ENCODE measurements at regions not wholly inside any gene's neighbourhood (a gene's known extent, or its start where the extent isn't known, plus 50 kb on each side); places are given as distances from the start of the nearest gene placed in this dataset.
"Not testable (repeated sequence)": the region's sequence is repeated elsewhere in the genome, so short reads cannot be mapped to it uniquely, and the experiment has no call there.

- in situ Hi-C loops (cut with MboI), result no loop called here
- H3K36me3 ChIP-seq (ENCODE audit: low read depth), result no peaks in the 10 kb centered on the region
- no peak for DNase-seq
- H3K9ac ChIP-seq, result no peak overlapping the region
- no peaks in the 10 kb centered on the region for H3K27me3 ChIP-seq (replicated peaks; ENCODE audit: insufficient read depth)
- peaks cover 84% of the 10 kb centered on the region for H3K79me2 ChIP-seq (ENCODE audit: insufficient read depth)
- H2AFZ ChIP-seq, result no peak overlapping the region
- TF ChIP-seq EZH2 (IDR thresholded peaks at IDR 0.05; ENCODE audit: insufficient read depth, poor library complexity, severe bottlenecking) (no peak), EZH2phosphoT487 (IDR thresholded peaks at IDR 0.05; ENCODE audit: insufficient read depth, low read depth) (no peak)
- no peaks in the 10 kb centered on the region for H3F3A ChIP-seq (ENCODE audit: insufficient read depth)
- WGBS, 2 experiments (ENCODE audit: low coverage in 1 of 2, low lambda C conversion rate in 2 of 2, missing lambda C conversion rate in 2 of 2), result 97% methylated on average over 2 of the region's 2 CpGs
- peaks cover 8% of the 10 kb centered on the region for H3K9me3 ChIP-seq (ENCODE audit: low read depth)
- no peak overlapping the region for H3K27ac ChIP-seq
- H3K9me2 ChIP-seq (ENCODE audit: insufficient read depth), result no peaks in the 10 kb centered on the region
- H3K4me2 ChIP-seq (ENCODE audit: unreplicated experiment), result no peak overlapping the region
- no peak overlapping the region for H3K4me3 ChIP-seq
- no peaks in the 10 kb centered on the region for H4K20me1 ChIP-seq (ENCODE audit: insufficient read depth)
- no peaks in the 10 kb centered on the region for H3K4me1 ChIP-seq (ENCODE audit: insufficient read depth)
Observed at GRCh38 chr5:94066437-94067207, 325.2 kb upstream of the POU5F2 start.

DNA sequence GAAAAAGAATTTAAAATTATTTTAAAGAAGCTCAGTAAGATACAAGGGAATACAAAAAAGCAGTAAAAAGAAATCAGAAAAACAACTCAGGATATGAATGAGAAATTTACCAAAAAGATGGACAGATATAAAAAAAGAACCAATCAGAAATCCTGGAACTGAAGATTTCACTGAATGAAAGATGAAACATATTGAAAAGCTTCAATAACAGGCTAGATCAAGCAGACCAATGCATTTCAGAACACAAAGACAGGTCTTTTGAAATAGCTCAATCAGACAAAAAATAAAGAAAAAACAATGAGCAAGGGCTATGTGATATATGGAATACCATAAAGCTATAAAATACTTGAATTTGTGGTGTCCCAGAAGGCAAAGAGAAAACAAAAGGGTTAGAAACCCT is 322.6 kb upstream of the POU5F2 start:
- H3K4me3 ChIP-seq, result no peak overlapping the region
- no peak for DNase-seq
- H2AFZ ChIP-seq, result no peak overlapping the region
- H3K79me2 ChIP-seq (ENCODE audit: insufficient read depth), result peaks cover 81% of the 10 kb centered on the region
- no peaks in the 10 kb centered on the region for H3K27me3 ChIP-seq (replicated peaks; ENCODE audit: insufficient read depth)
- H3K9me3 ChIP-seq (ENCODE audit: low read depth), result peaks cover 8% of the 10 kb centered on the region
- TF ChIP-seq EZH2phosphoT487 (IDR thresholded peaks at IDR 0.05; ENCODE audit: insufficient read depth, low read depth) (no peak), EZH2 (IDR thresholded peaks at IDR 0.05; ENCODE audit: insufficient read depth, poor library complexity, severe bottlenecking) (no peak)
- no peaks in the 10 kb centered on the region for H3F3A ChIP-seq (ENCODE audit: insufficient read depth)
- no peak overlapping the region for H3K4me2 ChIP-seq (ENCODE audit: unreplicated experiment)
- no peaks in the 10 kb centered on the region for H4K20me1 ChIP-seq (ENCODE audit: insufficient read depth)
- H3K27ac ChIP-seq, result no peak overlapping the region
- no peaks in the 10 kb centered on the region for H3K9me2 ChIP-seq (ENCODE audit: insufficient read depth)
- in situ Hi-C loops (cut with MboI), result no loop called here
- H3K36me3 ChIP-seq (ENCODE audit: low read depth), result no peaks in the 10 kb centered on the region
- no peaks in the 10 kb centered on the region for H3K4me1 ChIP-seq (ENCODE audit: insufficient read depth)
- no peak overlapping the region for H3K9ac ChIP-seq

DNA sequence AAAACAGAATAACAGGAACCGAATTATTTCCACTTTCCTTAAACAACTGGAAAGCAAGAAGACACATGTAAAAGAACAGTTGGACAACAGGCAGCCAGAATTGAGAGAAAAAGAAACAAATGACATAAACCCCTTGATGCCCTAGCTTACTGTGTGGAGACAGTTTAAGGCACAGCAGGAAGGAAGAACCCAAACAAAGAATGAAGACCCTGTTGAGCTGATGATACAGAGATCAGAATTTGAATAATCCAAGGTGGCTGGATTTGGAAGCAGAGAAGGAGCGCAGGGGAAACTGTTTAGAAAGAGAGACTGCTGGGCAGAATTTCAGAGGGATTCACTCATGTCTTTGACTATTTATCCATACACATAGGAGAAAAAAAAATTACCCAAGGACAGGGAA is 316.3 kb upstream of the POU5F2 start:
- TF ChIP-seq EZH2 (IDR thresholded peaks at IDR 0.05; ENCODE audit: insufficient read depth, poor library complexity, severe bottlenecking) (no peak), EZH2phosphoT487 (IDR thresholded peaks at IDR 0.05; ENCODE audit: insufficient read depth, low read depth) (no peak)
- no peak for DNase-seq
- Histone ChIP-seq H3K4me2 (ENCODE audit: unreplicated experiment) (no peak overlapping the region), H3K36me3 (ENCODE audit: low read depth) (no peaks in the 10 kb centered on the region), H3K4me1 (ENCODE audit: insufficient read depth) (no peaks in the 10 kb centered on the region), H3K9me3 (ENCODE audit: low read depth) (no peaks in the 10 kb centered on the region), H3K9me2 (ENCODE audit: insufficient read depth) (no peaks in the 10 kb centered on the region), H3K27me3 (replicated peaks; ENCODE audit: insufficient read depth) (no peaks in the 10 kb centered on the region), H3K79me2 (ENCODE audit: insufficient read depth) (peaks cover 51% of the 10 kb centered on the region), H4K20me1 (ENCODE audit: insufficient read depth) (no peaks in the 10 kb centered on the region), H3K4me3 (no peak overlapping the region), H3F3A (ENCODE audit: insufficient read depth) (no peaks in the 10 kb centered on the region), H2AFZ (no peak overlapping the region), H3K9ac (no peak overlapping the region), H3K27ac (no peak overlapping the region)
- in situ Hi-C loops (cut with MboI), result no loop called here
- WGBS, 2 experiments (ENCODE audit: low coverage in 1 of 2, low lambda C conversion rate in 2 of 2, missing lambda C conversion rate in 2 of 2), result 56 to 59% methylated on average over 2 of the region's 2 CpGs

- Histone ChIP-seq H3K27me3 (replicated peaks; ENCODE audit: insufficient read depth) (no peaks in the 10 kb centered on the region), H3F3A (ENCODE audit: insufficient read depth) (no peaks in the 10 kb centered on the region), H3K36me3 (ENCODE audit: low read depth) (no peaks in the 10 kb centered on the region), H3K9ac (no peak overlapping the region), H4K20me1 (ENCODE audit: insufficient read depth) (no peaks in the 10 kb centered on the region), H3K4me3 (no peak overlapping the region), H3K4me2 (ENCODE audit: unreplicated experiment) (no peak overlapping the region), H2AFZ (no peak overlapping the region), H3K27ac (no peak overlapping the region), H3K9me2 (ENCODE audit: insufficient read depth) (no peaks in the 10 kb centered on the region), H3K4me1 (ENCODE audit: insufficient read depth) (no peaks in the 10 kb centered on the region), H3K9me3 (ENCODE audit: low read depth) (no peaks in the 10 kb centered on the region), H3K79me2 (ENCODE audit: insufficient read depth) (peaks cover 47% of the 10 kb centered on the region)
- WGBS, 2 experiments (ENCODE audit: low coverage in 1 of 2, low lambda C conversion rate in 2 of 2, missing lambda C conversion rate in 2 of 2), result 47 to 57% methylated on average over 1 of the region's 1 CpG
- in situ Hi-C loops (cut with MboI), result no loop called here
- no peak for DNase-seq
- TF ChIP-seq EZH2 (IDR thresholded peaks at IDR 0.05; ENCODE audit: insufficient read depth, poor library complexity, severe bottlenecking), result no peak
- no peak for TF ChIP-seq EZH2phosphoT487 (IDR thresholded peaks at IDR 0.05; ENCODE audit: insufficient read depth, low read depth)
Observed at GRCh38 chr5:94057217-94057616, 315.8 kb upstream of the POU5F2 start.

- in situ Hi-C loops (cut with MboI); H3K9ac ChIP-seq; H3K9me2 ChIP-seq (ENCODE audit: insufficient read depth): not testable (repeated sequence)
Observed at GRCh38 chr5:94049307-94049922, 308.0 kb upstream of the POU5F2 start.

More at GRCh38 chr5:94049307-94049922, 308.0 kb upstream of the POU5F2 start:
- H3K79me2 ChIP-seq (ENCODE audit: insufficient read depth); H3K27ac ChIP-seq; H3K9me3 ChIP-seq (ENCODE audit: low read depth); H3K4me3 ChIP-seq; H3K4me2 ChIP-seq (ENCODE audit: unreplicated experiment); H4K20me1 ChIP-seq (ENCODE audit: insufficient read depth); H3K36me3 ChIP-seq (ENCODE audit: low read depth); H3K4me1 ChIP-seq (ENCODE audit: insufficient read depth); H3K27me3 ChIP-seq (replicated peaks; ENCODE audit: insufficient read depth); H3F3A ChIP-seq (ENCODE audit: insufficient read depth); H2AFZ ChIP-seq; DNase-seq: not testable (repeated sequence)
- 97 to 99% methylated on average over 10 of the region's 10 CpGs for WGBS, 2 experiments (ENCODE audit: low coverage in 1 of 2, low lambda C conversion rate in 2 of 2, missing lambda C conversion rate in 2 of 2)

All from GM23248 (cell line).